ENCODE measurements at regions not wholly inside any gene's neighbourhood (a gene's known extent, or its start where the extent isn't known, plus 50 kb on each side); places are given as distances from the start of the nearest gene placed in this dataset.

GRCh38 chr2:120567128-120567527, 168.5 kb upstream of the GLI2 start:
- DNase-seq (ENCODE audit: low spot score), result no peak

- DNase-seq (ENCODE audit: low spot score), result no peak
Observed at GRCh38 chr2:120568089-120568974, 167.3 kb upstream of the GLI2 start.

GRCh38 chr2:120568975-120569268, 166.7 kb upstream of the GLI2 start:
- DNase-seq (ENCODE audit: low spot score), result no peak

- no peak for DNase-seq (ENCODE audit: low spot score)
Observed at GRCh38 chr2:120570001-120570400, 165.7 kb upstream of the GLI2 start.

- DNase-seq (ENCODE audit: low spot score), result no peak
Observed at GRCh38 chr2:120570546-120570945, 165.1 kb upstream of the GLI2 start.

- no peak for DNase-seq (ENCODE audit: low spot score)
Observed at GRCh38 chr2:120571015-120571728, 164.5 kb upstream of the GLI2 start.

GRCh38 chr2:120572226-120572625, 163.4 kb upstream of the GLI2 start:
- DNase-seq (ENCODE audit: low spot score), result no peak

GRCh38 chr2:120574620-120575019, 161.0 kb upstream of the GLI2 start:
- DNase-seq (ENCODE audit: low spot score), result no peak

- DNase-seq (ENCODE audit: low spot score), result no peak
Observed at GRCh38 chr2:120575966-120576365, 159.7 kb upstream of the GLI2 start.

- DNase-seq (ENCODE audit: low spot score), result no peak
Observed at GRCh38 chr2:120576509-120577474, 158.9 kb upstream of the GLI2 start.

GRCh38 chr2:120577721-120578295, 157.9 kb upstream of the GLI2 start:
- DNase-seq (ENCODE audit: low spot score), result no peak

GRCh38 chr2:120578576-120579352, 156.9 kb upstream of the GLI2 start:
- no peak for DNase-seq (ENCODE audit: low spot score)

GRCh38 chr2:120579916-120580685, 155.6 kb upstream of the GLI2 start:
- DNase-seq (ENCODE audit: low spot score), result no peak

- no peak for DNase-seq (ENCODE audit: low spot score)
Observed at GRCh38 chr2:120580709-120581108, 155.0 kb upstream of the GLI2 start.

GRCh38 chr2:120583121-120583520, 152.5 kb upstream of the GLI2 start:
- no peak for DNase-seq (ENCODE audit: low spot score)

GRCh38 chr2:120583851-120584570, 151.7 kb upstream of the GLI2 start:
- DNase-seq (ENCODE audit: low spot score), result no peak

- no peak for DNase-seq (ENCODE audit: low spot score)
Observed at GRCh38 chr2:120586507-120587278, 149.0 kb upstream of the GLI2 start.

GRCh38 chr2:120587279-120587996, 148.2 kb upstream of the GLI2 start:
- no peak for DNase-seq (ENCODE audit: low spot score)

All from LoVo (cell line).